NCI-H510A (cell line): ENCODE measurements at regions not wholly inside any gene's neighbourhood (a gene's known extent, or its start where the extent isn't known, plus 50 kb on each side); places are given as distances from the start of the nearest gene placed in this dataset.
"Not testable (repeated sequence)": the region's sequence is repeated elsewhere in the genome, so short reads cannot be mapped to it uniquely, and the experiment has no call there.

Experiments used
- DNase-seq: peaks from one replicate; lab custom pipeline; 2025; lab: John Stamatoyannopoulos, UW

GRCh38 chr11:19433367-19433766, 192.6 kb upstream of the E2F8 start:
- no peak for DNase-seq

- DNase-seq: no peak
These were observed 191.8 kb upstream of the E2F8 start for GRCh38 chr11:19432370-19433061.

- no peak for DNase-seq
These were observed 190.1 kb upstream of the E2F8 start for GRCh38 chr11:19430754-19431398.

GRCh38 chr11:19430346-19430745, 189.6 kb upstream of the E2F8 start:
- DNase-seq: no peak

GRCh38 chr11:19429108-19429760, 188.5 kb upstream of the E2F8 start:
- no peak for DNase-seq

GRCh38 chr11:19428206-19429002, 187.7 kb upstream of the E2F8 start:
- DNase-seq: no peak

GRCh38 chr11:19426756-19427403, 186.1 kb upstream of the E2F8 start:
- no peak for DNase-seq

- DNase-seq: no peak
These were observed 185.4 kb upstream of the E2F8 start for GRCh38 chr11:19426011-19426755.

GRCh38 chr11:19422276-19422675, 181.5 kb upstream of the E2F8 start:
- DNase-seq: no peak

- DNase-seq: no peak
These were observed 180.3 kb upstream of the E2F8 start for GRCh38 chr11:19420868-19421533.

GRCh38 chr11:19419808-19420207, 179.1 kb upstream of the E2F8 start:
- no peak for DNase-seq

GRCh38 chr11:19419021-19419750, 178.4 kb upstream of the E2F8 start:
- no peak for DNase-seq

GRCh38 chr11:19418221-19418620, 177.5 kb upstream of the E2F8 start:
- DNase-seq: no peak

- DNase-seq: not testable (repeated sequence)
These were observed 171.3 kb upstream of the E2F8 start for GRCh38 chr11:19412070-19412469.

- DNase-seq: no peak
These were observed 169.3 kb upstream of the E2F8 start for GRCh38 chr11:19410032-19410431.

GRCh38 chr11:19409307-19409706, 168.6 kb upstream of the E2F8 start:
- DNase-seq: no peak

- no peak for DNase-seq
These were observed 167.0 kb upstream of the E2F8 start for GRCh38 chr11:19407677-19408270.

- no peak for DNase-seq
These were observed 165.2 kb upstream of the E2F8 start for GRCh38 chr11:19405966-19406365.

GRCh38 chr11:19404787-19405186, 164.0 kb upstream of the E2F8 start:
- DNase-seq: no peak
